ENCODE measurements at regions not wholly inside any gene's neighbourhood (a gene's known extent, or its start where the extent isn't known, plus 50 kb on each side); places are given as distances from the start of the nearest gene placed in this dataset.

GRCh38 chr4:137378821-137379220 lies 153.5 kb downstream of the PCDH18 start:
- TF ChIP-seq CTCF (IDR thresholded peaks at IDR 0.05) (no peak), POLR2A (IDR thresholded peaks at IDR 0.05) (no peak)

Measured in vagina (tissue), 2 donors.